ENCODE measurements at regions not wholly inside any gene's neighbourhood (a gene's known extent, or its start where the extent isn't known, plus 50 kb on each side); places are given as distances from the start of the nearest gene placed in this dataset.

- TF ChIP-seq CTCF (IDR thresholded peaks at IDR 0.05) (no peak), ZFX (IDR thresholded peaks at IDR 0.05; ENCODE audit: borderline replicate concordance) (no peak)
These were observed 251.7 kb upstream of the ACTBL2 start for GRCh38 chr5:57734296-57734695.

Data from 22Rv1 (cell line).